Upper lobe of left lung (tissue), 4 donors: ENCODE measurements at regions not wholly inside any gene's neighbourhood (a gene's known extent, or its start where the extent isn't known, plus 50 kb on each side); places are given as distances from the start of the nearest gene placed in this dataset.

Source experiments
- CTCF ChIP-seq, 6 experiments: fragments of 450-650 bp in 4 of 6; fragments of 200-600 bp in 2 of 6; sonication (generic) in 2 of 6; IDR thresholded peaks; one replicate each; pipeline ENCODE4 v1.5.1; 2016 to 2019; ENCODE audit warnings: antibody characterized with exemption in 6 of 6
- POLR2A ChIP-seq, 4 donors: fragments of 450-650 bp; IDR thresholded peaks; one replicate each; pipeline ENCODE4 v1.5.1; 2016 to 2017; ENCODE audit warnings: antibody characterized with exemption in 4 of 4, mild to moderate bottlenecking in 2 of 4

GRCh38 chr13:109368230-109368629 lies 418.2 kb downstream of the IRS2 start:
- TF ChIP-seq CTCF (IDR thresholded peaks at IDR 0.05) (no peak), POLR2A (IDR thresholded peaks at IDR 0.05) (no peak)
